SH-SY5Y (cell line): ENCODE measurements at regions not wholly inside any gene's neighbourhood (a gene's known extent, or its start where the extent isn't known, plus 50 kb on each side); places are given as distances from the start of the nearest gene placed in this dataset.

Experiments
- GATA2 ChIP-seq: IDR thresholded peaks from 2 replicates; pipeline ENCODE4 v1.6.1; 2011; ENCODE audit warnings: mild to moderate bottlenecking, low read depth, low read length
- GATA3 ChIP-seq: IDR thresholded peaks from 2 replicates; pipeline ENCODE4 v1.6.1; 2011; ENCODE audit warnings: low read depth, mild to moderate bottlenecking, low read length, moderate library complexity

GRCh38 chr18:77857678-77858655, 608.3 kb downstream of the GALR1 start:
- TF ChIP-seq GATA2 (no peak), GATA3 (no peak)

GRCh38 chr18:77859634-77860033, 610.0 kb downstream of the GALR1 start:
- TF ChIP-seq GATA3 = no peak
- no peak for TF ChIP-seq GATA2

- TF ChIP-seq GATA2 (no peak), GATA3 (no peak)
Measured at GRCh38 chr18:77862066-77862757, 612.6 kb downstream of the GALR1 start.

- TF ChIP-seq GATA2 = no peak
- TF ChIP-seq GATA3 = no peak
Measured at GRCh38 chr18:77865853-77866252, 616.2 kb downstream of the GALR1 start.

GRCh38 chr18:77866351-77866750, 616.7 kb downstream of the GALR1 start:
- TF ChIP-seq GATA3 (no peak), GATA2 (no peak)

- TF ChIP-seq GATA3 = no peak
- no peak for TF ChIP-seq GATA2
Measured at GRCh38 chr18:77870199-77870598, 620.6 kb downstream of the GALR1 start.

GRCh38 chr18:77870894-77871293, 621.2 kb downstream of the GALR1 start:
- TF ChIP-seq GATA2 = no peak
- no peak for TF ChIP-seq GATA3

DNA sequence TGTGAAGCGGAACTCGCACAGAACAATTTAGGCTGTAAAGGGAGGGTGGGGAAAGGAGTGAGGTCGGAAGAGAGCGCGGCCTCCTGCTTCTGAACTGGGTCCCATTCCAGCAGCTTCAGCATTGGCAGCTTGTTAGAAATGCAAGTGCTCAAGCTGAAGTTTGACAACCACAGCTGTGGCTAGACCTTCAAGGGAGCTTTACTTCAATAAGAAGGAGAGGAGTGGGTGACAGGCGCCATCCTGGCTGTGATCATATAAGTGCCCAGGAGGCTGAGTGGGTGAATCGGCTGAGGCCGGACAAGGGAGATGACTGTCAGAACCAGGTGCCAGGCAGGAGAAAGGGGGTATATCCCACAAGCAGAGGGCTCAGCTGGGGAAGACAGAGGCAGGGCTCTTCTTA, 622.5 kb downstream of the GALR1 start:
- TF ChIP-seq GATA2 = no peak

DNA sequence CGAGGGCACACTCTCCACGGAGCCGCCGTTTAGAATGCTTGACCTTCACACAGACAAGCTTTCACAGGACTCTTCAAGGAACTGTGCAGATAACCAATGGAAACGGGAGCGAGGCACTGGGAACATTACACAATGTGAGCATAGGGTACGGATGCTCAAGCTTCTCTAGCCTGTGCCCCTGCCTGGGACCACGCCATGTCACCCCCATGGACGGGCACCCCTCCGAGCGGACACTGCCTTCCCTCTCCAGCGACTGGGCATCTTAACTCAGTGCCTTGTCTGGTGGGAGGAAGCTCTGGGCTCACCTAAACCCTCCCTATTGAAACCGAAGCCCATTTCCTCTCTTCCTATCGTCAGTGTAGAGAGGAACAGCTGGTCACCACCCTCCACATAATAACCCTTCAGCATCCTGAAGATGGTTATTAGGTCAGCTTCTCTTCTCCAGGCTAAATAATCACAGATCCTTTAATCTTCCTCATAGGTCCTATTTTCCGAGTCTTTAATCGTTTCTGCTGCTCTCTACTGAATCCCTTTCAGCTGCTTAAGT, 626.7 kb downstream of the GALR1 start:
- TF ChIP-seq GATA2 (no peak), GATA3 (no peak)

DNA sequence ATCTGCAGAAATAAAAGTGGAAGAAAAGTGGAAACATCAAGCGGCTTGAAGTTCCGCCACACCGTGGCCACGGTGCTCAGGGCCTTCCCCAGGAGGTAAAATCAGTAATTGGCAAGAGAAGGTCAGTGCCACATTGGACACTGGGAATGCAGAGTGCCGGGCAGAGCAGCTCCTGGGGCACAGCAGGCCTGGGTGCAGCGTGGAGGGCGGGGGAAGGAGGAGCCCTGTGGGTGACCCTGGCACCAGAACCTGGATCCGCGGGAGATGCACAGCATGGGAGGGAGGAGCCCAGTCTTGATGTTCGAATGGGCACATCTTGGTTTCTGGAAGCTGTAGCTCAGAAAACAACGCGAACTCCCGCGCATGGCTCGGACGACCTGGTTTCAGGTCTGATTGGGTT, 630.2 kb downstream of the GALR1 start:
- no peak for TF ChIP-seq GATA2
- no peak for TF ChIP-seq GATA3

GRCh38 chr18:77884454-77884853, 634.8 kb downstream of the GALR1 start:
- TF ChIP-seq GATA2 (no peak), GATA3 (no peak)

DNA sequence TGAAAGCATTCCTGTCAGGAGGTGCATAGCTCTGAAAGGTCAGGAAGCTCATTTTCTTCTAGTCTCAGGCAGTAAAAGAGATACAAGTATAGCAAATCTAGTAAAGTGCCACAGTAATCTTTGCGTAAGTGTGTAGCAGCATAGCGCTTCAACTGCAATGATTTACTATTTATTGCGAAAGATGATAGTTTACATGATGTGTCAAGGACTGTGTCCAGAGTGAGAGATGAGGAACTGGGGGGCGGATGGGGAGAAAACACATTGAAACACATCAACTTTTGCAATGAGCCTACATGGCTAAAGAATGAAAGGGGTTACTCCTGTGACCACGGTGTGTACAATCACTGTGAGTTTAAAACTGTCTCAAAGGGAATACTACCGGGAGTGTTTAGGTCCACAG, 644.4 kb downstream of the GALR1 start:
- TF ChIP-seq GATA2 = no peak
- TF ChIP-seq GATA3 = no peak

GRCh38 chr18:77895250-77895649, 645.6 kb downstream of the GALR1 start:
- TF ChIP-seq GATA3 = no peak
- no peak for TF ChIP-seq GATA2

GRCh38 chr18:77896586-77897252, 647.1 kb downstream of the GALR1 start:
- TF ChIP-seq GATA2 (no peak), GATA3 (no peak)
